ENCODE measurements at regions not wholly inside any gene's neighbourhood (a gene's known extent, or its start where the extent isn't known, plus 50 kb on each side); places are given as distances from the start of the nearest gene placed in this dataset.
A peak's percentile ranks its signal among the peaks of the same experiment; 100 is the strongest.

GRCh38 chr2:236712304-236712703, 142.7 kb downstream of the ACKR3 start:
- ATAC-seq: peak in 1 of 4 donors; percentile 41

GRCh38 chr2:236712961-236713673, 143.5 kb downstream of the ACKR3 start:
- peaks cover 0 to 3% (median 0%) of the 10 kb centered on the region in 9 donors for H3K27me3 ChIP-seq
- 78 to 86% (median 83%) methylated on average over 8 of the region's 8 CpGs for WGBS, 4 donors
- no peak overlapping the region for H3K4me3 ChIP-seq
- TF ChIP-seq POLR2A (IDR thresholded peaks at IDR 0.05): no peak
- TF ChIP-seq, protein P1, sequence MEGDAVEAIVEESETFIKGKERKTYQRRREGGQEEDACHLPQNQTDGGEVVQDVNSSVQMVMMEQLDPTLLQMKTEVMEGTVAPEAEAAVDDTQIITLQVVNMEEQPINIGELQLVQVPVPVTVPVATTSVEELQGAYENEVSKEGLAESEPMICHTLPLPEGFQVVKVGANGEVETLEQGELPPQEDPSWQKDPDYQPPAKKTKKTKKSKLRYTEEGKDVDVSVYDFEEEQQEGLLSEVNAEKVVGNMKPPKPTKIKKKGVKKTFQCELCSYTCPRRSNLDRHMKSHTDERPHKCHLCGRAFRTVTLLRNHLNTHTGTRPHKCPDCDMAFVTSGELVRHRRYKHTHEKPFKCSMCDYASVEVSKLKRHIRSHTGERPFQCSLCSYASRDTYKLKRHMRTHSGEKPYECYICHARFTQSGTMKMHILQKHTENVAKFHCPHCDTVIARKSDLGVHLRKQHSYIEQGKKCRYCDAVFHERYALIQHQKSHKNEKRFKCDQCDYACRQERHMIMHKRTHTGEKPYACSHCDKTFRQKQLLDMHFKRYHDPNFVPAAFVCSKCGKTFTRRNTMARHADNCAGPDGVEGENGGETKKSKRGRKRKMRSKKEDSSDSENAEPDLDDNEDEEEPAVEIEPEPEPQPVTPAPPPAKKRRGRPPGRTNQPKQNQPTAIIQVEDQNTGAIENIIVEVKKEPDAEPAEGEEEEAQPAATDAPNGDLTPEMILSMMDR (IDR thresholded peaks at IDR 0.05): no peak
- H3K4me1 ChIP-seq: peaks cover 0 to 43% (median 6%) of the 10 kb centered on the region in 12 donors
- H3K9me3 ChIP-seq: no peaks in the 10 kb centered on the region
- H3K36me3 ChIP-seq: no peaks in the 10 kb centered on the region
- H3K27ac ChIP-seq: no peak overlapping the region
- DNase-seq: no peak
- intact Hi-C loops (cut with DNase I): no loop called here
- ATAC-seq: no peak

More at GRCh38 chr2:236712304-236712703, 142.7 kb downstream of the ACKR3 start:
- H3K27me3 ChIP-seq: peaks cover 0 to 3% (median 0%) of the 10 kb centered on the region in 9 donors
- H3K9me3 ChIP-seq: no peaks in the 10 kb centered on the region
- no peak for TF ChIP-seq POLR2A (IDR thresholded peaks at IDR 0.05)
- TF ChIP-seq, protein P1 (IDR thresholded peaks at IDR 0.05): no peak
- intact Hi-C loops (cut with DNase I): no loop called here
- 89 to 97% (median 94%) methylated on average over 1 of the region's 1 CpG for WGBS, 4 donors
- no peak for DNase-seq
- H3K36me3 ChIP-seq: no peaks in the 10 kb centered on the region
- H3K4me3 ChIP-seq: no peak overlapping the region
- H3K27ac ChIP-seq: no peak overlapping the region
- peaks cover 0 to 43% (median 6%) of the 10 kb centered on the region in 12 donors for H3K4me1 ChIP-seq

DNA sequence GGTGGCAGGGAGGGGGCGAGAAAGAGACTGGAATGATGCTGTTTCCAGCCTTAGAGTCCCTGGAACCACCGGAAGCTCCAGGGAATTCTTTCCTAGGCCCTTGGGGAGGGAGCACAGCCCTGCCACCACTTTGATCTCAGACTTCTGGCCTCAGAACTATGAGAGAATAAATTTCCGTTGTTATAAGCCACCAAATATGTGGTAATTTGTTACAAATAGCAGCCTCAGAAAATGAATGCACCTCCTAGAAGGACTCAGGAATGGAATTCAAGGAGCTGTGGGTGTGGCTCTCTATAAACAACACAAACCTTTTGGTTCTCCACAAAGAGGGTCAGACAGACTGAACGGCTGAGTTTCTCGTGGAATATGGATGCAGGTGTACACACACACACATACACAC, 144.5 kb downstream of the ACKR3 start:
- DNase-seq: no peak
- Histone ChIP-seq H3K9me3 (no peaks in the 10 kb centered on the region), H3K36me3 (no peaks in the 10 kb centered on the region), H3K27ac (no peak overlapping the region), H3K4me1 (peaks cover 0 to 43% (median 6%) of the 10 kb centered on the region in 12 donors), H3K27me3 (peaks cover 0 to 3% (median 0%) of the 10 kb centered on the region in 9 donors), H3K4me3 (no peak overlapping the region)
- TF ChIP-seq, protein P1 (IDR thresholded peaks at IDR 0.05): no peak
- no peak for TF ChIP-seq POLR2A (IDR thresholded peaks at IDR 0.05)
- WGBS, 4 donors: 80 to 92% (median 84%) methylated on average over 5 of the region's 5 CpGs
- no peak for ATAC-seq
- intact Hi-C loops (cut with DNase I): no loop called here

- intact Hi-C loops (cut with DNase I): loop anchor here in 1 of 10 donors (5.0 kb wide), 1 partner anchor 38 kb away; no protein-coding TSS in a partner anchor
- peaks cover 0 to 3% (median 0%) of the 10 kb centered on the region in 9 donors for H3K27me3 ChIP-seq
- H3K4me1 ChIP-seq: peaks cover 0 to 43% (median 6%) of the 10 kb centered on the region in 12 donors
- no peak for TF ChIP-seq POLR2A (IDR thresholded peaks at IDR 0.05)
- TF ChIP-seq, protein P1 (IDR thresholded peaks at IDR 0.05): no peak
- no peaks in the 10 kb centered on the region for H3K36me3 ChIP-seq
- no peak overlapping the region for H3K4me3 ChIP-seq
- ATAC-seq (peak in 1 of 4 donors; percentile 33), DNase-seq (no peak)
- 35 to 59% (median 44%) methylated on average over 9 to 10 of the region's 10 CpGs for WGBS, 4 donors
- H3K9me3 ChIP-seq: no peaks in the 10 kb centered on the region
- H3K27ac ChIP-seq: no peak overlapping the region
These were observed 145.5 kb downstream of the ACKR3 start for GRCh38 chr2:236715077-236715476.
